Endodermal cell (in vitro differentiated cells): ENCODE measurements at regions not wholly inside any gene's neighbourhood (a gene's known extent, or its start where the extent isn't known, plus 50 kb on each side); places are given as distances from the start of the nearest gene placed in this dataset.

Experiments used
- DNase-seq: peaks from one replicate; pipeline ENCODE4 v3.0.0-alpha.2; 2017
- H3K27ac ChIP-seq: 2 replicates; pipeline ENCODE4 v1.5.1; 2013; ENCODE audit warnings: mild to moderate bottlenecking, low read depth, low read length, moderate library complexity
- H3K27me3 ChIP-seq: 2 replicates; pipeline ENCODE4 v1.6.1; 2013; ENCODE audit warnings: mild to moderate bottlenecking, low read length, moderate library complexity; ENCODE audit not compliant: insufficient read depth, control insufficient read depth, poor library complexity, severe bottlenecking
- H3K36me3 ChIP-seq: 2 replicates; pipeline ENCODE4 v1.7.0; 2013; ENCODE audit warnings: mild to moderate bottlenecking, low read length, moderate library complexity; ENCODE audit not compliant: control insufficient read depth, insufficient read depth
- H3K4me1 ChIP-seq: one replicate; pipeline ENCODE4 v1.7.0; 2013; ENCODE audit warnings: low read length; ENCODE audit not compliant: control insufficient read depth, insufficient read depth
- H3K4me3 ChIP-seq: 2 replicates; pipeline ENCODE4 v1.5.1; 2013; ENCODE audit warnings: mild to moderate bottlenecking, low read length, moderate library complexity
- H3K9ac ChIP-seq: 2 replicates; pipeline ENCODE4 v1.6.1; 2013; ENCODE audit warnings: mild to moderate bottlenecking, low read length, moderate library complexity; ENCODE audit not compliant: poor library complexity, severe bottlenecking; ENCODE audit errors: extremely low read depth
- H3K9me3 ChIP-seq: 2 replicates; pipeline ENCODE4 v1.6.1; 2013; ENCODE audit warnings: mild to moderate bottlenecking, low read length, moderate library complexity; ENCODE audit not compliant: control insufficient read depth
- H3K27ac Mint-ChIP-seq: 2 replicates; pipeline ENCODE4 v1.8.0; 2020; ENCODE audit warnings: mixed read lengths
- H3K27me3 Mint-ChIP-seq: 2 replicates; pipeline ENCODE4 v1.8.0; 2021; ENCODE audit warnings: mild to moderate bottlenecking, mixed read lengths; ENCODE audit not compliant: insufficient read depth
- H3K36me3 Mint-ChIP-seq: 2 replicates; pipeline ENCODE4 v1.8.0; 2020; ENCODE audit warnings: low read depth, mixed read lengths
- H3K4me1 Mint-ChIP-seq: 2 replicates; pipeline ENCODE4 v1.8.0; 2020; ENCODE audit warnings: mixed read lengths
- H3K4me3 Mint-ChIP-seq: 2 replicates; pipeline ENCODE4 v1.8.0; 2020; ENCODE audit warnings: mild to moderate bottlenecking, moderate library complexity, mixed read lengths
- H3K9me3 Mint-ChIP-seq: 2 replicates; pipeline ENCODE4 v1.8.0; 2020; ENCODE audit warnings: mild to moderate bottlenecking, mixed read lengths
- CTCF ChIP-seq: fragments of 200-600 bp; sonication (generic); conservative IDR thresholded peaks from 2 replicates; pipeline ENCODE4 v1.5.0; 2021; ENCODE audit warnings: antibody characterized with exemption, mild to moderate bottlenecking
- WGBS, 2 experiments: methylation state at CpG; one replicate each; pipeline versions ENCODE4 v1.1.5 to v1.1.7; 2013; ENCODE audit warnings: missing lambda C conversion rate in 2 of 2, mixed read lengths in 1 of 2; ENCODE audit not compliant: insufficient coverage in 1 of 2, insufficient read length in 1 of 2; 5-methylcytosine and 5-hydroxymethylcytosine counted together

GRCh38 chr6:156391977-156392376 lies 385.2 kb upstream of the ARID1B start:
- peaks cover 23% of the 10 kb centered on the region for H3K4me1 Mint-ChIP-seq
- no peaks in the 10 kb centered on the region for H3K36me3 ChIP-seq
- H3K27me3 Mint-ChIP-seq: peaks cover 8% of the 10 kb centered on the region
- no peak overlapping the region for H3K27ac ChIP-seq
- no peak for TF ChIP-seq CTCF
- H3K9me3 ChIP-seq: no peaks in the 10 kb centered on the region
- H3K27ac Mint-ChIP-seq: no peak overlapping the region
- no peaks in the 10 kb centered on the region for H3K4me1 ChIP-seq
- H3K4me3 ChIP-seq: no peak overlapping the region
- WGBS, 2 experiments: 87 to 89% methylated on average over 3 to 4 of the region's 4 CpGs
- no peaks in the 10 kb centered on the region for H3K27me3 ChIP-seq
- H3K36me3 Mint-ChIP-seq: no peaks in the 10 kb centered on the region
- no peak overlapping the region for H3K4me3 Mint-ChIP-seq
- H3K9me3 Mint-ChIP-seq: no peaks in the 10 kb centered on the region
- no peak for DNase-seq
- no peak overlapping the region for H3K9ac ChIP-seq

- peak; percentile 64 for DNase-seq
- Mint-ChIP-seq H3K36me3 (no peaks in the 10 kb centered on the region), H3K27ac (no peak overlapping the region), H3K4me1 (peaks cover 18% of the 10 kb centered on the region), H3K27me3 (peaks cover 8% of the 10 kb centered on the region), H3K4me3 (no peak overlapping the region), H3K9me3 (no peaks in the 10 kb centered on the region)
- WGBS, 2 experiments: 73 to 80% methylated on average over 6 to 11 of the region's 11 CpGs
- Histone ChIP-seq H3K9ac (no peak overlapping the region), H3K27me3 (no peaks in the 10 kb centered on the region), H3K9me3 (no peaks in the 10 kb centered on the region), H3K27ac (no peak overlapping the region), H3K36me3 (no peaks in the 10 kb centered on the region), H3K4me3 (no peak overlapping the region), H3K4me1 (no peaks in the 10 kb centered on the region)
- no peak for TF ChIP-seq CTCF
Observed at GRCh38 chr6:156391061-156391672, 386.0 kb upstream of the ARID1B start.

- H3K4me1 Mint-ChIP-seq: peaks cover 13% of the 10 kb centered on the region
Observed at GRCh38 chr6:156390621-156391020, 386.6 kb upstream of the ARID1B start.

More at GRCh38 chr6:156390621-156391020, 386.6 kb upstream of the ARID1B start:
- Histone ChIP-seq H3K36me3 (no peaks in the 10 kb centered on the region), H3K27ac (no peak overlapping the region), H3K4me3 (no peak overlapping the region), H3K4me1 (no peaks in the 10 kb centered on the region), H3K27me3 (no peaks in the 10 kb centered on the region), H3K9me3 (no peaks in the 10 kb centered on the region), H3K9ac (no peak overlapping the region)
- no peaks in the 10 kb centered on the region for H3K36me3 Mint-ChIP-seq
- WGBS, 2 experiments: 60 to 86% methylated on average over 1 to 3 of the region's 3 CpGs
- H3K27ac Mint-ChIP-seq: no peak overlapping the region
- TF ChIP-seq CTCF: no peak
- DNase-seq: no peak
- H3K27me3 Mint-ChIP-seq: peaks cover 8% of the 10 kb centered on the region
- no peak overlapping the region for H3K4me3 Mint-ChIP-seq
- no peaks in the 10 kb centered on the region for H3K9me3 Mint-ChIP-seq
